ENCODE measurements at regions not wholly inside any gene's neighbourhood (a gene's known extent, or its start where the extent isn't known, plus 50 kb on each side); places are given as distances from the start of the nearest gene placed in this dataset.

DNA sequence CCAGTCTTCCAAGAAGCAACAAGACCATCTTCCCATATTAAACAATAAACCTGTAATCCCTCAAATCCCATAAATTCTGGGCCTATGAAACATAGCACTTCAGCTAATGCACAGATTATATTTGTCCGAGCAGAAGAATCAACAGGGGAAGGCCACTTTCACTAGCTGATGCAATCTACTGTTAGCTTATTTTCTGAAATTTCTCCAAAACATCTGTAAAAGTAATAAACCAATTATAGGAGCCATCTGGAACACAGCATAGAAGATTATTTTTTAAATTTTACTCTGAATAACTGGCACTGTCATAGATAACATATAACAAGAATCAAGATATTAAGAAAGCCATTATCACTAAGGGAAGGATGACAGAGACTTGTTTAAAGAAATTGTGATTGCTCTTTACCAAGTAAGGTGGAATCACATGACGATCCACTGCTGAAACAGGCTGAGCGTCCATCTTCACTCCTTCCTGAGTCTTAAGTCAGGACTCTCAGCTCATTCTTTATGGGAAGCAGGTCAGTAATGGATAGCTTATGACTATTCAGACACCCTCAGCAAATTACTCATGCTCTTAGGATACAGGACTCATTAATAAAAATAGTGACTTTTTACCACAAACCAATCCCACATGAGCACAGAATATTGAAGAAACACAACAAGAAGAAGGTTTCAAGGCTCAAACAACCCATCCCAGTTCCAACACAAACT is 719.5 kb downstream of the XPNPEP1 start:
- TF ChIP-seq FOXP2 (optimal IDR thresholded peaks at IDR 0.05; ENCODE audit: control extremely low read depth, extremely low read length, insufficient read depth) (no peak), POLR2AphosphoS5 (IDR thresholded peaks at IDR 0.05; ENCODE audit: borderline replicate concordance, low read depth, low read length) (no peak)

All from SK-N-MC (cell line).